ENCODE measurements at regions not wholly inside any gene's neighbourhood (a gene's known extent, or its start where the extent isn't known, plus 50 kb on each side); places are given as distances from the start of the nearest gene placed in this dataset.

GRCh38 chr3:55341502-55342031 lies 145.5 kb downstream of the WNT5A start:
- FAIRE-seq: no peak

GRCh38 chr3:55339819-55340218 lies 147.3 kb downstream of the WNT5A start:
- FAIRE-seq: no peak

DNA sequence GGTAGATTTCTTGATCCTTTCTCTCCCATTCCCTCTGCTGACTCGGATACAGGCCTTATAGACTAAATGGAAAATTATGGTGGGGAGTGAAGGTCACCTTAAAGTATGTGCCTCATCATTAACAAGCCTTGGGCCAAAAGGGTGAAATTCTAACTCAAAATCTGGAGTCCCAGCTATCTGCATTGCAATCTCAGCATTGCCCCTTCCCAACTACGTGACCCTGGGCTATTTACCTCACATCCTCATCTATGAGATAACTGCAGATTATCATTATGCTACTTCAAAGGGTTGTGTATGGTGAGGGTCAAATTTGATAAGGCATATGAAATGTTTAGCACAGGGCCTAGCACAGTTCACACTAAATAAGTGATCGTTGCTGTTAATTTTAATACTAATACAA lies 147.7 kb downstream of the WNT5A start:
- FAIRE-seq: no peak

GRCh38 chr3:55337641-55338180 lies 149.4 kb downstream of the WNT5A start:
- no peak for FAIRE-seq

DNA sequence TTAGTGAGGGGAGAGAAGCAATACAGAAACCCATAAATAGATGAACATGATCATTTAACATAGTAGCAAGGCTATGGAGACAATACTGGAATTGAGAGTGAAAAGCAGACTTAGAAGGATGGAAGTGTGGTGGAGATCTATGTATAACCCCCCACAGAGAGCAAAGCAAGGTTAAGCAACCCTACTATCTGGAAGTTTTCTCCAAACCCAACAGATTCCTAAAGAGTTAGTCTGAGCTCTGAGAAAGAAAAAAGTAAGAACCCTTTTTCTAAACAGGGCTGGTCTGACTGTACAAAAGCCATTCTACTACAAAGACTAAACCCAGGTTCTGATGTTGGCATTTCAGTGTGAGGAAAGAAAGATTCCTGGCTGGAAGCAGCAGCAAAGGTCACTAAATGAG lies 153.2 kb downstream of the WNT5A start:
- no peak for FAIRE-seq

DNA sequence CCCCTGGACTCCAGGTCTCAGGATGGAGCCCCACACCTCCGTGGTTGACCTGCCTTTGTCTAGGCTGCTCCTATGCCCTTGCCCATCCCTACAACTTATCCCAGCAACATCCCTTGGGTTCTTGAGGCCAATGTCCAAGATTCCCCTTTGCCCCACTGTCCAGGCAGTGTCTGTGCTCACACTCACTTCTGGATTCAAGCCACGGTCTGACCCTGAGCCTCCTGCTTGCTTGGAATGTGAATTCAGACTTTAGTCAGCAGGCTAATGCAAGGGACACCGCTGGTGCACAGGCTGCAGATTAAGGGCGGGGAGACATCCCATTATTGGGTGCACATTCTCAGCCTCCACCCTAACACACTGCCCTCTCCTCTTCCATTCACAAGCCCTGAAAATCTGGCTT lies 154.1 kb downstream of the WNT5A start:
- FAIRE-seq: no peak

- no peak for FAIRE-seq
These were observed 154.9 kb downstream of the WNT5A start for GRCh38 chr3:55332176-55332575.

GRCh38 chr3:55331524-55331923 lies 155.6 kb downstream of the WNT5A start:
- FAIRE-seq: no peak

DNA sequence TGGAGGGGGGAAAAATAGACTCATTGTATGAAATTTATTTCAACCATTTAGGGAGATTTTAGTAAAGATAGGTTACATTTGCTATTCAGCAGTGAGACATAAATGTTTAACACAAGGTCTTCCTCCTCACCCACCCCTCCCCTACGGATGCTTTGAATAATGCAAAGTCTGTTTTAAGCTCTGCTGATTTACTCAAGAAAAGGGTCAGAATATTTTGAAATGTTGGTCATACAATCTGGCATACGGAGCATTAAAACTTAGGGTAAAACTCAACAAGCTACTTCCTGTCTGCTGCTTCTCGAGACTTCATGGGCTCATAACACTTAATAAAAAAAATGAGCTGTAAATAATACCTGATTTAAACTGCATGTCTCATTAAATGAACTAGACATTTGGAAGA lies 156.3 kb downstream of the WNT5A start:
- no peak for FAIRE-seq

DNA sequence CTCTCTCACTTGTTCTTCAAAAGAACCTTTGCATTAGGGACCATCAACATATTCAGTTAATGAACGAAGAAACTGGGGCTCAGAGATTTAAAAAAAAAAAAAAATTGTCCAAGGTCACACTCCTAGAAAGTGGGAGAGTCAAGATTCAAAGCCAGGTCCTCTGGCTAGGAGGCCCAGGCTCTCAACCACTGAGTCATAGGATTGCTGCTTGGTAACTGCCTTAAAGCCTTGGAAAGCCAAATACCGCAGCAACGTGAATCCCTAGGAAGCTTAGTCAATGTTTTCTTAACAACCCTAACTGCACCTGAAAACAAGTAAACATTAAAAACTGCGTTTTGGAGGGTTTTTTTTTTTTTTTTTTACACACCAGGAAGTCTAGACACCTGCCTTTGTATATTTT lies 156.8 kb downstream of the WNT5A start:
- FAIRE-seq: peak; percentile 73

- FAIRE-seq: no peak
These were observed 157.3 kb downstream of the WNT5A start for GRCh38 chr3:55329849-55330248.

DNA sequence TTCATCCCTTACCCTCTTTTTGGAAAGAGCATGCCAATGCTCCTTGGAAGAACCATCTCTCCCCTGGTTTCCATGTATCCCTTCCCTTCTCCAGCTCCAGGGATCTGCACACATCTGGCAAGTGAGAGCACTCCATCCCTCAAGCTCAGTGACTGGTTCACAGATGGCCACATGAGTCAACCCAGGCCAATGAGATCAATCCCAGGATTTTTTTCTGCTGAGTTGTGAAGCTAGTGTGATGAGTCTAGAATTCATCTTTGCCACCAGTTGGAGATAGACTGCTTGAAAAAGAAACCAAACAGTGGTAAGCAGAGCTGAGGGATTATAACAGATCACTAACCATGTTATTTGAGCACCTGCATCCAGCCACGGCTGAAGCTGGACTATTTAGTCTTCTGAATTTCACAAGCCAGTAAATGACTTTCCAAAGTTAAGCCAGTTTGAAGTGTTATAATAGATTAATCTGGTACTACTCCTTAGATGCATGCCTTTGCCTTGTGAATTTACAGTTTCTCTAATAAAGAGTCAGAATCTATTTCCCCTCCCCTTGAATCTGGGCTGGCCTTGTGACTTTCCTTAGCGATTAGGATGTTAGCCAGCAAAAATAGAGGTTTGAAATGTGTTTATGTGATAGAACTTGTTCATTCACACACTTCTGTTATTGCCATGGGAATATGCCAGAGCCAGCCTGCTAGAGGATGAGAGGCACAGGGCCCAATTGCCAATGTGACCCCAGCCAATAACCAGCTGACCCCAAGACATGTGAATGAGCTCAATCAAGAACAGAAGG lies 159.8 kb downstream of the WNT5A start:
- FAIRE-seq: no peak

GRCh38 chr3:55322638-55323037 lies 164.5 kb downstream of the WNT5A start:
- no peak for FAIRE-seq

DNA sequence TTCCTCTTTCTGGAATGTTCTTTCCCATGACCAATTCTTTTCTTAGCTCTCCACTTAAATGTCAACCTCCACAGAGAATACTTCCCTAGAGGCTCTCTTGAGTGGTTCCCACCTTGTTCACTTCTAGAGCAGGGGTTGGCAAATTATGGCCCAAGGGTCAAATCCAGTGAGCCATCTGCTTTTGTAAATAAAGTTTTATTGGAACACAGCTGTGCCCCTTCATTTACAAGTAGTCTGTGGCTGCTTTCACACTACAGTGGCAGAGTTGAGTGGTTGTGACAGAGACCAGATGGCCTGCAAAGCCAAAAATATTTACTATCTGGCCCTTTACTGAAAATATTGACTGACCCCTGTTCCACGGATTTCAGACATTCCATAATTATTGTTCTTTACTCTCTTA lies 166.2 kb downstream of the WNT5A start:
- FAIRE-seq: no peak

DNA sequence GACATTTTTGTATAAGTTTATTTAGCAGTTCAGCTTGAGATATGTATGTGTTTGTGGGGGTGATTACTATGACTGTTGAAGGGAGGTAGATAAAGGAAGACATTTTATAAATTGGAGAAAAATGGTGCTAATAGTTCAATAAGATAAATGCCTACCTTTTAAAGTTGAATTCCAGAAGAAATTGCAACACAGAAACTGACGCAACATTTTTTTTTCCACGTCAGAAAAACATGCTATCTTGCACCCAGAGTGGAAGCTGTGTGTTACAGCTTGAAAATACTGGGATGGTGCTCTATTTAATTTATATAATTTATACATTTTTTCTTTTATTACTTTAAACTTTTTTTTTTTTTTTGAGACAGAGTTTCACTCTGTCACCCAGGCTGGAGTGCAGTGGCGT lies 171.7 kb downstream of the WNT5A start:
- no peak for FAIRE-seq

DNA sequence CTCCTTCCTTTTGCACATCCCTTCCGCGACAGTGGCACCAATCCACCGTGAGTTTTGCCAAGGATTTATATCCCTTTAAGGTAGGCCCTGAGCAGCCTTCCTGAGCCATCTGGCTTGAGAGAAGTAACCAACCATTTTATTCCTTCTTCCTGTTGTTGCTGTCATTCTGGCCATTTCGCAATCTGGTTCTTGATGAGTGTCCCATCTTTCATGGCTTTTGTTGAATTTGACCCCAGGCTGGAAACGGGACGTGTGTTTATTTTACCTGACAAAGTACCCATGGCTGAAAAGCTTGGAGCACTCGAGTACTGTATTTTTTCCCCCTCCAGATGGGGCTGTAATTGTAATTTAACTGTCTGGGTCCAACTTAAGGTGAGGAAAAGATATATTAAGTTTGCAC lies 173.4 kb downstream of the WNT5A start:
- FAIRE-seq: no peak

DNA sequence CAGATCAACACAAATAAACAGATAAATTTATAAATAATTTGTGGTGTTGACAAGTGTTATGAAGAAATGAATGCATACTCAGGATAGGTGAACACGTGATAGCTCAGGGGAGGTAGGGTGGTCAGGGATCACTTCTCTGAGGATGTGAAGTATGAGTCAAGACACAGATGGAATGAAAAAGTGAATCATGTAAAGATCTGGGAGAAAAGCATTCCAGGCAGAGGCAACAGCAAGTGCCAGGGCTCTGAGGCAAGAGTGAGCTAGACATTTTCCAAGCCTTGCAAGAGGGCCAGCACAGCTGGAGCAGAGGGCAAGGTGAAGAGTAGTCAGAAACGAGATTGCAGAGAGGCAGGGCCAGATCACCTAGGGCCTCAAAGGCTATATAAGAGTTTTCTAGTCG lies 177.8 kb downstream of the WNT5A start:
- FAIRE-seq: no peak

GRCh38 chr3:55307622-55308021 lies 179.5 kb downstream of the WNT5A start:
- no peak for FAIRE-seq

DNA sequence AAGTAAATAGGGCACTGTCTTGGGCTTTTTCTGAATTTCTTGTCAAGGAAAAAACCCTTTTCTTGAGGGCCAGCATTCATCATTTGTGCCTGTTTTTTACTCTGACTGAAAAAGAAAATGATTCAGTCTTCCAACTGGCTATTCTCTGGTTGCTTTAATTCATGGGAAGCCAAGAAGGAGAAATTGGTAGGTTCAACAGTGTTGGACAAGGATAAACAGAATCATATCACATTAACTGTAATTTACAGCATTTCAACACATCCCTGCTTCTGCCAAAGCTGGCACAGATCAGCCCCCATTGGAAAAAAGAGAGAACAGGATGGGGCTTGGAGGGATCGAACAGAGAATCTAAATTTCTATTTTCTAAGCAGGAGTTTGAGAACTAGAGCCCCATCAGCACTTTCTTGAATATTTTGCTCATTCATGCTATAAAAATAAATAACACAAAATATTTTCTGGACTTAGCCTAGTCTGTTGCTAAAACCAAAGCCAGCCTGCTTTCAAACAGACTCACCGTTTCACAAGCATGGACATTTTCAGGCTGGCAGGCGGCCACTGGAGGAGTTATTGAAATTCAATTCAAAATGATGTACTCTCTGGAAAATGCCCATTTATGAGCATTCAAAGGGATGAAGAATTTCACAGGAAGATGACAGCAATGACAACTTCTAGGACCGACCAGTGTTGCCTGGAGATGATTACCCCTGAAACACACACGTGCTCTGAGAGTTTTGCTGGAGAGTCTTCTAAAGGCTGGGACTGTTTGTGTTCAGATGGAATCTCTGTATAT lies 181.2 kb downstream of the WNT5A start:
- no peak for FAIRE-seq

- FAIRE-seq: no peak
These were observed 186.4 kb downstream of the WNT5A start for GRCh38 chr3:55300701-55301100.

DNA sequence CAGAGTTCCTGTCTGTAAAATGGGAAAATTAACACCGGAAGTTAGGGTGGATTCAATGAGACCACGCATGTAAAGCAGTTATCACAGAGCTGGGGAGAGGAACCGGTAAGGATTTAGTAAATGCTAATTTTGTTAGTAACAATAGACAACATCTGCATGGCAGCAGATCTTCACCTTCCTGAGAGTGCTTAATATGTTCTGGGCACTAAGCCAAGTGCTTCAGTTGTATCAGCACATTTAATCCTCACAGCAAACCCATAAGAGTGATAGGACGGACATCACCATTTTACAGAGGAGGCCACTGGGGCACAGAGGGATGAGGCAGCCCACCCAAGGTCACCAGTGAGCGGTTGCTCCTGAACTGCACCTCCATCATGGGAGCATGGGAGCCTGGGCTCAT lies 189.4 kb downstream of the WNT5A start:
- FAIRE-seq: no peak

GRCh38 chr3:55297245-55297644 lies 189.9 kb downstream of the WNT5A start:
- FAIRE-seq: no peak

- no peak for FAIRE-seq
These were observed 190.3 kb downstream of the WNT5A start for GRCh38 chr3:55296791-55297190.

GRCh38 chr3:55296030-55296429 lies 191.1 kb downstream of the WNT5A start:
- FAIRE-seq: no peak
